HUES48 (cell line): ENCODE measurements at regions not wholly inside any gene's neighbourhood (a gene's known extent, or its start where the extent isn't known, plus 50 kb on each side); places are given as distances from the start of the nearest gene placed in this dataset.
A peak's percentile ranks its signal among the peaks of the same experiment; 100 is the strongest.

Source experiments
- H3K27ac ChIP-seq: one replicate; pipeline ENCODE4 v1.7.0; 2013; ENCODE audit warnings: low read depth, low read length, inconsistent platforms
- H3K27me3 ChIP-seq: 2 replicates; pipeline ENCODE4 v1.6.1; 2013; ENCODE audit warnings: mild to moderate bottlenecking, low read length; ENCODE audit not compliant: control insufficient read depth, insufficient read depth
- H3K36me3 ChIP-seq: 2 replicates; pipeline ENCODE4 v1.6.1; 2013; ENCODE audit warnings: low read length; ENCODE audit not compliant: control insufficient read depth, insufficient read depth
- H3K4me1 ChIP-seq: 2 replicates; pipeline ENCODE4 v1.6.1; 2013; ENCODE audit warnings: mild to moderate bottlenecking, low read length; ENCODE audit not compliant: control insufficient read depth, insufficient read depth
- H3K4me3 ChIP-seq: 2 replicates; pipeline ENCODE4 v1.5.1; 2013; ENCODE audit warnings: mild to moderate bottlenecking, low read depth, low read length
- H3K9ac ChIP-seq: 2 replicates; pipeline ENCODE4 v1.6.1; 2013; ENCODE audit warnings: mild to moderate bottlenecking, low read depth, low read length, moderate library complexity
- H3K9me3 ChIP-seq: 2 replicates; pipeline ENCODE4 v1.6.1; 2013; ENCODE audit warnings: low read length; ENCODE audit not compliant: control insufficient read depth, insufficient read depth

- H3K4me3 ChIP-seq = no peak overlapping the region
- no peaks in the 10 kb centered on the region for H3K9me3 ChIP-seq
- H3K4me1 ChIP-seq = no peaks in the 10 kb centered on the region
- no peak overlapping the region for H3K9ac ChIP-seq
- no peaks in the 10 kb centered on the region for H3K36me3 ChIP-seq
- H3K27ac ChIP-seq = no peak overlapping the region
- no peaks in the 10 kb centered on the region for H3K27me3 ChIP-seq
Observed at GRCh38 chr18:22483407-22483806, 65.7 kb upstream of the CTAGE1 start.

GRCh38 chr18:22484471-22484870 is 66.8 kb upstream of the CTAGE1 start:
- H3K9ac ChIP-seq = no peak overlapping the region
- H3K36me3 ChIP-seq = no peaks in the 10 kb centered on the region
- H3K4me3 ChIP-seq = no peak overlapping the region
- H3K27ac ChIP-seq = no peak overlapping the region
- no peaks in the 10 kb centered on the region for H3K4me1 ChIP-seq
- no peaks in the 10 kb centered on the region for H3K9me3 ChIP-seq
- no peaks in the 10 kb centered on the region for H3K27me3 ChIP-seq

- Histone ChIP-seq H3K27ac (no peak overlapping the region), H3K36me3 (no peaks in the 10 kb centered on the region), H3K9ac (no peak overlapping the region), H3K4me3 (no peak overlapping the region), H3K9me3 (no peaks in the 10 kb centered on the region), H3K27me3 (no peaks in the 10 kb centered on the region), H3K4me1 (no peaks in the 10 kb centered on the region)
Observed at GRCh38 chr18:22485808-22486244, 68.1 kb upstream of the CTAGE1 start.

- H3K27ac ChIP-seq = no peak overlapping the region
- H3K4me3 ChIP-seq = no peak overlapping the region
- no peaks in the 10 kb centered on the region for H3K4me1 ChIP-seq
- H3K9me3 ChIP-seq = no peaks in the 10 kb centered on the region
- no peak overlapping the region for H3K9ac ChIP-seq
- no peaks in the 10 kb centered on the region for H3K36me3 ChIP-seq
- H3K27me3 ChIP-seq = no peaks in the 10 kb centered on the region
Observed at GRCh38 chr18:22486667-22487066, 69.0 kb upstream of the CTAGE1 start.

- no peaks in the 10 kb centered on the region for H3K4me1 ChIP-seq
- H3K27ac ChIP-seq = no peak overlapping the region
- no peak overlapping the region for H3K9ac ChIP-seq
- H3K27me3 ChIP-seq = no peaks in the 10 kb centered on the region
- H3K4me3 ChIP-seq = no peak overlapping the region
- no peaks in the 10 kb centered on the region for H3K9me3 ChIP-seq
- H3K36me3 ChIP-seq = no peaks in the 10 kb centered on the region
Observed at GRCh38 chr18:22488554-22488953, 70.8 kb upstream of the CTAGE1 start.

- Histone ChIP-seq H3K4me3 (no peak overlapping the region), H3K9ac (no peak overlapping the region), H3K4me1 (no peaks in the 10 kb centered on the region), H3K36me3 (no peaks in the 10 kb centered on the region), H3K27ac (no peak overlapping the region), H3K27me3 (no peaks in the 10 kb centered on the region), H3K9me3 (no peaks in the 10 kb centered on the region)
Observed at GRCh38 chr18:22489704-22490103, 72.0 kb upstream of the CTAGE1 start.

GRCh38 chr18:22490429-22490846 is 72.7 kb upstream of the CTAGE1 start:
- Histone ChIP-seq H3K9ac (no peak overlapping the region), H3K27ac (no peak overlapping the region), H3K4me1 (no peaks in the 10 kb centered on the region), H3K4me3 (no peak overlapping the region), H3K27me3 (no peaks in the 10 kb centered on the region), H3K9me3 (no peaks in the 10 kb centered on the region), H3K36me3 (no peaks in the 10 kb centered on the region)

GRCh38 chr18:22493255-22493654 is 75.5 kb upstream of the CTAGE1 start:
- Histone ChIP-seq H3K36me3 (no peaks in the 10 kb centered on the region), H3K27ac (no peak overlapping the region), H3K9ac (no peak overlapping the region), H3K27me3 (no peaks in the 10 kb centered on the region), H3K9me3 (no peaks in the 10 kb centered on the region), H3K4me1 (no peaks in the 10 kb centered on the region), H3K4me3 (no peak overlapping the region)

GRCh38 chr18:22493940-22494339 is 76.2 kb upstream of the CTAGE1 start:
- Histone ChIP-seq H3K36me3 (no peaks in the 10 kb centered on the region), H3K9ac (no peak overlapping the region), H3K9me3 (no peaks in the 10 kb centered on the region), H3K4me1 (no peaks in the 10 kb centered on the region), H3K4me3 (no peak overlapping the region), H3K27ac (no peak overlapping the region), H3K27me3 (no peaks in the 10 kb centered on the region)

- H3K4me1 ChIP-seq = no peaks in the 10 kb centered on the region
- no peaks in the 10 kb centered on the region for H3K36me3 ChIP-seq
- 0 out of 2 replicates have a peak, but pooled peaks cover 4% of the 10 kb centered on the region for H3K9me3 ChIP-seq
- H3K4me3 ChIP-seq = no peak overlapping the region
- peak overlapping the region; percentile 58 for H3K27ac ChIP-seq
- H3K27me3 ChIP-seq = no peaks in the 10 kb centered on the region
- H3K9ac ChIP-seq = no peak overlapping the region
Observed at GRCh38 chr18:22494771-22495170, 77.1 kb upstream of the CTAGE1 start.

GRCh38 chr18:22499421-22499820 is 81.7 kb upstream of the CTAGE1 start:
- Histone ChIP-seq H3K9me3 (0 out of 2 replicates have a peak, but pooled peaks cover 4% of the 10 kb centered on the region), H3K27me3 (no peaks in the 10 kb centered on the region), H3K36me3 (no peaks in the 10 kb centered on the region), H3K4me1 (no peaks in the 10 kb centered on the region), H3K9ac (no peak overlapping the region), H3K27ac (no peak overlapping the region), H3K4me3 (no peak overlapping the region)

GRCh38 chr18:22503803-22504202 is 86.1 kb upstream of the CTAGE1 start:
- H3K9ac ChIP-seq = no peak overlapping the region

More at GRCh38 chr18:22503803-22504202, 86.1 kb upstream of the CTAGE1 start:
- Histone ChIP-seq H3K4me3 (no peak overlapping the region), H3K36me3 (no peaks in the 10 kb centered on the region), H3K27ac (no peak overlapping the region), H3K9me3 (0 out of 2 replicates have a peak, but pooled peaks cover 4% of the 10 kb centered on the region), H3K4me1 (no peaks in the 10 kb centered on the region), H3K27me3 (no peaks in the 10 kb centered on the region)
